Karpas-422 (cell line): ENCODE measurements at regions not wholly inside any gene's neighbourhood (a gene's known extent, or its start where the extent isn't known, plus 50 kb on each side); places are given as distances from the start of the nearest gene placed in this dataset.
"Not testable (repeated sequence)": the region's sequence is repeated elsewhere in the genome, so short reads cannot be mapped to it uniquely, and the experiment has no call there.

Experiments
- DNase-seq: peaks from one replicate; pipeline ENCODE4 v3.0.0-alpha.2; 2015
- H2AFZ ChIP-seq: fragments of 200-600 bp; sonication (generic); 2 replicates; pipeline ENCODE4 v1.6.1; 2014; ENCODE audit warnings: antibody characterized with exemption, low read length, mixed read lengths
- H3K27ac ChIP-seq: fragments of 200-600 bp; sonication (generic); 2 replicates; pipeline ENCODE4 v1.5.1; 2014; ENCODE audit warnings: mild to moderate bottlenecking, low read length, moderate library complexity
- H3K27me3 ChIP-seq: fragments of 200-600 bp; sonication (generic); 2 replicates; pipeline ENCODE4 v1.6.1; 2014; ENCODE audit warnings: low read length, mixed read lengths
- H3K36me3 ChIP-seq: fragments of 200-600 bp; sonication (generic); 2 replicates; pipeline ENCODE4 v1.6.1; 2014; ENCODE audit warnings: low read length, mixed read lengths; ENCODE audit not compliant: insufficient read depth
- H3K4me1 ChIP-seq: fragments of 200-600 bp; sonication (generic); 2 replicates; pipeline ENCODE4 v1.6.1; 2014; ENCODE audit warnings: mild to moderate bottlenecking, low read length, mixed read lengths
- H3K4me2 ChIP-seq: fragments of 200-600 bp; sonication (generic); 2 replicates; pipeline ENCODE4 v1.6.1; 2014; ENCODE audit warnings: low read length, low read depth, mild to moderate bottlenecking; ENCODE audit not compliant: poor library complexity, severe bottlenecking
- H3K4me3 ChIP-seq: fragments of 200-600 bp; sonication (generic); 2 replicates; pipeline ENCODE4 v1.5.1; 2014; ENCODE audit warnings: mild to moderate bottlenecking, antibody characterized with exemption, low read length, mixed read lengths
- H3K79me2 ChIP-seq: fragments of 200-600 bp; sonication (generic); 2 replicates; pipeline ENCODE4 v1.6.1; 2014; ENCODE audit warnings: mild to moderate bottlenecking, low read length, mixed read lengths
- H3K9ac ChIP-seq: fragments of 200-600 bp; sonication (generic); 2 replicates; pipeline ENCODE4 v1.6.0; 2014; ENCODE audit warnings: low read length
- H3K9me2 ChIP-seq: fragments of 200-600 bp; sonication (generic), shearing (Covaris generic); replicated peaks from 2 replicates; pipeline ENCODE4 v1.6.0; 2014; ENCODE audit warnings: mild to moderate bottlenecking, low read length, moderate library complexity; ENCODE audit not compliant: insufficient read depth
- H3K9me3 ChIP-seq: fragments of 300-700, 200-600 bp; sonication (generic); 2 replicates; pipeline ENCODE4 v1.6.1; 2014; ENCODE audit warnings: low read length, mixed read lengths
- H4K20me1 ChIP-seq: fragments of 200-600 bp; sonication (generic); 2 replicates; pipeline ENCODE4 v1.6.1; 2014; ENCODE audit warnings: mild to moderate bottlenecking, antibody characterized with exemption, low read length, low read depth; ENCODE audit not compliant: insufficient read depth

GRCh38 chr5:57358796-57359592 is 123.6 kb downstream of the ACTBL2 start:
- no peak overlapping the region for H3K9ac ChIP-seq
- H3K27me3 ChIP-seq: no peaks in the 10 kb centered on the region
- H2AFZ ChIP-seq: no peak overlapping the region
- no peaks in the 10 kb centered on the region for H3K9me3 ChIP-seq
- no peak overlapping the region for H3K4me3 ChIP-seq
- H3K36me3 ChIP-seq: no peaks in the 10 kb centered on the region
- no peak overlapping the region for H3K27ac ChIP-seq
- no peaks in the 10 kb centered on the region for H3K4me1 ChIP-seq
- no peak for DNase-seq
- H3K4me2 ChIP-seq: no peak overlapping the region
- H3K9me2 ChIP-seq: no peaks in the 10 kb centered on the region
- H4K20me1 ChIP-seq: no peaks in the 10 kb centered on the region
- no peaks in the 10 kb centered on the region for H3K79me2 ChIP-seq

- H3K4me3 ChIP-seq: not testable (repeated sequence)
These were observed 125.8 kb downstream of the ACTBL2 start for GRCh38 chr5:57356850-57357249.

GRCh38 chr5:57349214-57349613 is 133.4 kb downstream of the ACTBL2 start:
- Histone ChIP-seq H3K27ac (no peak overlapping the region), H2AFZ (no peak overlapping the region), H3K9me2 (no peaks in the 10 kb centered on the region), H3K9me3 (no peaks in the 10 kb centered on the region), H3K4me3 (no peak overlapping the region), H3K4me2 (no peak overlapping the region), H3K9ac (no peak overlapping the region), H3K27me3 (no peaks in the 10 kb centered on the region), H4K20me1 (no peaks in the 10 kb centered on the region), H3K36me3 (no peaks in the 10 kb centered on the region), H3K4me1 (no peaks in the 10 kb centered on the region), H3K79me2 (no peaks in the 10 kb centered on the region)
- DNase-seq: no peak

More at GRCh38 chr5:57356850-57357249, 125.8 kb downstream of the ACTBL2 start:
- not testable (repeated sequence) for H3K79me2 ChIP-seq, H3K4me1 ChIP-seq, H4K20me1 ChIP-seq, H3K4me2 ChIP-seq, DNase-seq, H3K9me2 ChIP-seq, H2AFZ ChIP-seq, H3K27me3 ChIP-seq, H3K36me3 ChIP-seq, H3K9ac ChIP-seq, H3K9me3 ChIP-seq, H3K27ac ChIP-seq

GRCh38 chr5:57348376-57349140 is 134.1 kb downstream of the ACTBL2 start:
- Histone ChIP-seq H3K36me3 (no peaks in the 10 kb centered on the region), H3K9me2 (no peaks in the 10 kb centered on the region), H3K79me2 (no peaks in the 10 kb centered on the region), H3K4me2 (no peak overlapping the region), H3K9ac (no peak overlapping the region), H3K27me3 (no peaks in the 10 kb centered on the region), H4K20me1 (no peaks in the 10 kb centered on the region), H2AFZ (no peak overlapping the region), H3K9me3 (no peaks in the 10 kb centered on the region), H3K27ac (no peak overlapping the region), H3K4me3 (no peak overlapping the region), H3K4me1 (no peaks in the 10 kb centered on the region)
- DNase-seq: no peak

- Histone ChIP-seq H3K9me3 (no peaks in the 10 kb centered on the region), H3K4me3 (no peak overlapping the region), H3K36me3 (no peaks in the 10 kb centered on the region), H3K27ac (no peak overlapping the region), H3K9me2 (no peaks in the 10 kb centered on the region), H3K4me2 (no peak overlapping the region), H2AFZ (no peak overlapping the region), H3K9ac (no peak overlapping the region), H3K4me1 (no peaks in the 10 kb centered on the region), H3K79me2 (no peaks in the 10 kb centered on the region), H4K20me1 (no peaks in the 10 kb centered on the region), H3K27me3 (no peaks in the 10 kb centered on the region)
- no peak for DNase-seq
These were observed 136.3 kb downstream of the ACTBL2 start for GRCh38 chr5:57346328-57346727.

GRCh38 chr5:57341380-57341979 is 141.1 kb downstream of the ACTBL2 start:
- no peaks in the 10 kb centered on the region for H3K27me3 ChIP-seq
- H2AFZ ChIP-seq: no peak overlapping the region
- no peaks in the 10 kb centered on the region for H4K20me1 ChIP-seq
- H3K4me1 ChIP-seq: no peaks in the 10 kb centered on the region
- no peak for DNase-seq
- H3K9ac ChIP-seq: no peak overlapping the region
- H3K79me2 ChIP-seq: no peaks in the 10 kb centered on the region
- no peak overlapping the region for H3K4me3 ChIP-seq
- H3K36me3 ChIP-seq: no peaks in the 10 kb centered on the region
- H3K9me2 ChIP-seq: no peaks in the 10 kb centered on the region
- no peak overlapping the region for H3K4me2 ChIP-seq
- no peaks in the 10 kb centered on the region for H3K9me3 ChIP-seq
- no peak overlapping the region for H3K27ac ChIP-seq

- no peak for DNase-seq
- H3K36me3 ChIP-seq: no peaks in the 10 kb centered on the region
- no peak overlapping the region for H3K4me2 ChIP-seq
These were observed 141.9 kb downstream of the ACTBL2 start for GRCh38 chr5:57340681-57341080.

GRCh38 chr5:57339521-57339920 is 143.1 kb downstream of the ACTBL2 start:
- no peaks in the 10 kb centered on the region for H3K9me2 ChIP-seq
- no peak overlapping the region for H2AFZ ChIP-seq
- H3K27ac ChIP-seq: no peak overlapping the region
- H3K79me2 ChIP-seq: no peaks in the 10 kb centered on the region
- no peaks in the 10 kb centered on the region for H3K9me3 ChIP-seq
- no peaks in the 10 kb centered on the region for H3K36me3 ChIP-seq
- no peaks in the 10 kb centered on the region for H3K4me1 ChIP-seq
- DNase-seq: no peak
- H3K4me2 ChIP-seq: no peak overlapping the region
- no peaks in the 10 kb centered on the region for H3K27me3 ChIP-seq
- H3K4me3 ChIP-seq: no peak overlapping the region
- H3K9ac ChIP-seq: no peak overlapping the region
- no peaks in the 10 kb centered on the region for H4K20me1 ChIP-seq

More at GRCh38 chr5:57340681-57341080, 141.9 kb downstream of the ACTBL2 start:
- Histone ChIP-seq H3K4me1 (no peaks in the 10 kb centered on the region), H3K27ac (no peak overlapping the region), H3K9me2 (no peaks in the 10 kb centered on the region), H3K79me2 (no peaks in the 10 kb centered on the region), H3K9ac (no peak overlapping the region), H2AFZ (no peak overlapping the region), H3K4me3 (no peak overlapping the region), H3K27me3 (no peaks in the 10 kb centered on the region), H4K20me1 (no peaks in the 10 kb centered on the region), H3K9me3 (no peaks in the 10 kb centered on the region)
